ENCODE measurements at regions not wholly inside any gene's neighbourhood (a gene's known extent, or its start where the extent isn't known, plus 50 kb on each side); places are given as distances from the start of the nearest gene placed in this dataset.

DNA sequence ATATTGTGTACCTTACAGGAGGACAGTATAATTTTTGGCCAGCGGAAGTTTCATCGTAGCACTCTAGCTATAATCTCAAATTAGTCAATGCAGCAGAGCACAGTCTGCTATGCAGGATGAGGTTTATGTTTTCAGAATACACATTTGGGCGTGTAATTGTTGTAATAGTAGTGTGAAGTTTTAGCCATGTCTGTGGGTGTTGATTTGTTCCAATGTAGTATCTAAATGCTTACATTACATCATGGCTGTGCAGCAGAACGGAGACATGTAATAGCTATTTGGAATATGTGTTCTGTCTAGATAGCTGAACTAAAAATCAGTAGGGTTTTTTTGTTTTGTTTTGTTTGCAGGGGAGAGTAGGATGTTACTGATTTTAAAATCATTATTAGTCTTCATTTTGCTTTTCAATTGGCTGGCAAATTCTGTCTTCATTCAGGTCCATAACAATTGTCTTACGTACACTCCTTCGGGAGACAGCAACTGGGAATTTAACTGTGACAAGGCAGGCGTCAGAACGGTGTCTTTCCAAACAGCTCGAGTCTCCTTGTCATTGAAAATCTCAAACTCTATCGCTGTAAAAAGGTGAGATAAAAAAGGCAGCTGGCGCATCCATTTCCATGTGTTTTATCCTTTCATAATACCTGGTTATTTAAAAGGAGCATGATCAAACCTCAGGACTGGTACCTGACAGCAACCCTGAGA lies 65.1 kb upstream of the CDH4 start:
- no peak overlapping the region for H3K27ac ChIP-seq (ENCODE audit: insufficient read depth, low read depth, low read length, poor library complexity, severe bottlenecking)
- H3K9me3 ChIP-seq (ENCODE audit: control insufficient read depth, low read length) = no peaks in the 10 kb centered on the region
- H3K27me3 ChIP-seq (ENCODE audit: control insufficient read depth, insufficient read depth, low read length, poor library complexity, severe bottlenecking) = no peaks in the 10 kb centered on the region
- H3K36me3 ChIP-seq (ENCODE audit: control insufficient read depth, insufficient read depth, low read length) = no peaks in the 10 kb centered on the region
- H3K4me1 ChIP-seq (ENCODE audit: control insufficient read depth, insufficient read depth, low read length) = no peaks in the 10 kb centered on the region
- H3K4me3 ChIP-seq (ENCODE audit: insufficient read depth, low read depth, low read length) = no peak overlapping the region
- 88 to 94% methylated on average over 11 of the region's 11 CpGs for WGBS, 2 experiments

DNA sequence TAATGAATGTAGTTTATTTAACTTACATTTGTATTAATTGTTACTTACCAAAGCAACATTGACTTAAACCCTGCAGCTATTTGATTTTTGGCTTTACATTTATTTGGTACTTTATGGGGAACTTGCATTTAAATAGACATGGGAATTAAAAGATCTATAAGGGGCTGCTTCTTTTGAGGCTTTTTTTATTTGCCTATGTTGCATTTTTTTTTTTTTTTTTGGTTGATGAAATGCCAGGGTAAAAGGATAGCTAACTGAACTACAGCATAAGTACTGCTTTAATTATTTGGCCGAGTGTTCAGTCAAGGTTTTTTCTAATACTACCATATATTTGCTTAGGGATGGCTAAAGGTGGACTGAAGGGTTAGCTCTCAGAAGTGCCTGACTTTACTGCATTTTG lies 62.5 kb upstream of the CDH4 start:
- no peaks in the 10 kb centered on the region for H3K4me1 ChIP-seq (ENCODE audit: control insufficient read depth, insufficient read depth, low read length)
- no peak overlapping the region for H3K4me3 ChIP-seq (ENCODE audit: insufficient read depth, low read depth, low read length)
- H3K27ac ChIP-seq (ENCODE audit: insufficient read depth, low read depth, low read length, poor library complexity, severe bottlenecking) = no peak overlapping the region
- H3K9me3 ChIP-seq (ENCODE audit: control insufficient read depth, low read length) = no peaks in the 10 kb centered on the region
- 100% methylated on average over 1 of the region's 1 CpG; no CpG with 5 or more reads in 1 of the 2 experiments for WGBS, 2 experiments
- no peaks in the 10 kb centered on the region for H3K27me3 ChIP-seq (ENCODE audit: control insufficient read depth, insufficient read depth, low read length, poor library complexity, severe bottlenecking)
- H3K36me3 ChIP-seq (ENCODE audit: control insufficient read depth, insufficient read depth, low read length) = no peaks in the 10 kb centered on the region

DNA sequence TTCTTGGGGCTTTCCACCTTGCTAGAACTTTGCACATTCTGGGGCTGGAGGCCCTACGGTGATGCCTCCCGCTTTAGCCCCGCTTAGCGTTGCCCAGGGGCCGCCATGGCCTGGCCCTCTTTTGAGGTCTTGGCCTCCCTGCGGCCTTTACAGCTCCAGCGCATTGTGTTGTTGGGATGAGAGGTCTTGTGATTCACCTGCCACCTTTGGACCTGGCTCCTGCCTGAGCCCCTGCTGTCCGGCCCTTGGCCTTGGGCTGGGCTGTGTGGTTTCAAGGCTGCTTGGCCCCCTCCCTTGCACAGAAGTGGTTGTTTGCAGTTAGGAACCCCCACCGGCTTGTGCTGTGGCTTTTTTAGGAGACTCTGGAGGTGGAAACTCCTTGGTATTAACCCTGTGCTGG lies 61.0 kb upstream of the CDH4 start:
- WGBS, 2 experiments = 89 to 90% methylated on average over 9 of the region's 9 CpGs
- Histone ChIP-seq H3K27ac (ENCODE audit: insufficient read depth, low read depth, low read length, poor library complexity, severe bottlenecking) (no peak overlapping the region), H3K4me3 (ENCODE audit: insufficient read depth, low read depth, low read length) (no peak overlapping the region), H3K9me3 (ENCODE audit: control insufficient read depth, low read length) (no peaks in the 10 kb centered on the region), H3K36me3 (ENCODE audit: control insufficient read depth, insufficient read depth, low read length) (no peaks in the 10 kb centered on the region), H3K4me1 (ENCODE audit: control insufficient read depth, insufficient read depth, low read length) (no peaks in the 10 kb centered on the region), H3K27me3 (ENCODE audit: control insufficient read depth, insufficient read depth, low read length, poor library complexity, severe bottlenecking) (no peaks in the 10 kb centered on the region)

DNA sequence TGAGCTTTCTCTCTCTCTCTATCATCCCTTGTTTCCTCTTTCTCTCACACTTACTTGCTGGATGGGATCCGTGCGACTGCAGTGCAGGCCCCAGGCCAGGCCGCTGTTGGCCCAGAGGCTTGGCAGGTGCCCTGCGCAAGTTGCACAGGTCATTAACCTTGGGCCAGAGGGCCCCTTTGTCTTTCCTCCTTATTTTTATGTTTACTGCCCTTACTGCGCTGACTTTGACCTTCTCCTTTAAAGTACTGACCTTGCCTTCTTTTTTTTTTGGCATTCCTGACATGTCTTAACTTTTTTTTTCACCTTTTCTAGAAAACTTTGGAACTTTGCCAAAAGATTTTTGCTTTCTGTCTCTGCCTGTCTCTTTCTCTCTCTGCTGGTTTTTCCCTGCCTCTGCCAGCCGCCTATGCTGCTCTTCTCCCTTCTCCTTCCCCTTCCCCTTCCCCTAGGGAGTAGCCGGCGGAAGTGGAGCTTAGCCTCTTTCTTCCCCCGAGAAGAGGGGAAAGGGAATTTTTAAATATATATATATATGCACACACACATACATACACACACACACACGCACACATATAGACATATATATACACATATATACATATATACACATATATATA lies 59.6 kb upstream of the CDH4 start:
- Histone ChIP-seq H3K27ac (ENCODE audit: insufficient read depth, low read depth, low read length, poor library complexity, severe bottlenecking) (no peak overlapping the region), H3K4me3 (ENCODE audit: insufficient read depth, low read depth, low read length) (no peak overlapping the region)
- WGBS, 2 experiments = 74 to 82% methylated on average over 5 of the region's 10 CpGs

DNA sequence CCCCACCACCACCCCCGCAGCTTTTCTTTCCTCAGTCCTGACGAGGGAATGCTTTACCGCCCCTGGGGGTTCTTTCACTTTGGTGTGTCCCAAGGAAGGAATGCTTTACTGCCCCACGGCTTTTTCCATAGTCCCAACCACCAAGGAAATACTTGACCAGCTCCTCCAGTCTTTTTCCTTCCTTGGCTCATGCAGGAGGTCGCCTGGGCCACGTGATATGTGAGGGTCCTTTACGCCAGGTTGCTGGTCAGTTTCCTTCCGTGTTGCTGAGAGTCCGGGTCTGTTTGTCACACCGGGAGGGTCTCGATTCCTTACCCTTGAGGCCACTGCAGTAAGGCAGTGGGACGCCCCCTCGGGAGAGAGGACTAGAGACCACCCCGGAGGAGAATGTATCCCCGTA lies 58.9 kb upstream of the CDH4 start:
- no peaks in the 10 kb centered on the region for H3K36me3 ChIP-seq (ENCODE audit: control insufficient read depth, insufficient read depth, low read length)
- no peaks in the 10 kb centered on the region for H3K4me1 ChIP-seq (ENCODE audit: control insufficient read depth, insufficient read depth, low read length)
- H3K27me3 ChIP-seq (ENCODE audit: control insufficient read depth, insufficient read depth, low read length, poor library complexity, severe bottlenecking) = no peaks in the 10 kb centered on the region
- 87 to 90% methylated on average over 14 to 15 of the region's 15 CpGs for WGBS, 2 experiments
- H3K9me3 ChIP-seq (ENCODE audit: control insufficient read depth, low read length) = no peaks in the 10 kb centered on the region
- H3K4me3 ChIP-seq (ENCODE audit: insufficient read depth, low read depth, low read length) = no peak overlapping the region
- no peak overlapping the region for H3K27ac ChIP-seq (ENCODE audit: insufficient read depth, low read depth, low read length, poor library complexity, severe bottlenecking)

More for the DNA sequence above, 59.6 kb upstream of the CDH4 start:
- Histone ChIP-seq H3K36me3 (ENCODE audit: control insufficient read depth, insufficient read depth, low read length) (no peaks in the 10 kb centered on the region), H3K27me3 (ENCODE audit: control insufficient read depth, insufficient read depth, low read length, poor library complexity, severe bottlenecking) (no peaks in the 10 kb centered on the region), H3K4me1 (ENCODE audit: control insufficient read depth, insufficient read depth, low read length) (no peaks in the 10 kb centered on the region), H3K9me3 (ENCODE audit: control insufficient read depth, low read length) (no peaks in the 10 kb centered on the region)
